ENCODE measurements at regions not wholly inside any gene's neighbourhood (a gene's known extent, or its start where the extent isn't known, plus 50 kb on each side); places are given as distances from the start of the nearest gene placed in this dataset.
A peak's percentile ranks its signal among the peaks of the same experiment; 100 is the strongest.

- CTCF ChIA-PET (ENCODE audit: low intra/inter-chr PET ratio, low total read pairs) = no interaction called here
- TF ChIP-seq ZNF562 (CRISPR knock-in tag; IDR thresholded peaks at IDR 0.05; ENCODE audit: borderline replicate concordance) (no peak), NFIC (IDR thresholded peaks at IDR 0.05; ENCODE audit: low read length) (no peak), KLF13 (CRISPR knock-in tag; IDR thresholded peaks at IDR 0.05) (no peak), MED8 (CRISPR knock-in tag; IDR thresholded peaks at IDR 0.05; ENCODE audit: insufficient replicate concordance) (no peak), ZNF225 (CRISPR knock-in tag; IDR thresholded peaks at IDR 0.05) (no peak), HMGA1 (CRISPR knock-in tag; conservative IDR thresholded peaks at IDR 0.05) (no peak), ZNF274 (CRISPR knock-in tag; IDR thresholded peaks at IDR 0.05) (no peak)
- TF ChIP-seq, protein P1, sequence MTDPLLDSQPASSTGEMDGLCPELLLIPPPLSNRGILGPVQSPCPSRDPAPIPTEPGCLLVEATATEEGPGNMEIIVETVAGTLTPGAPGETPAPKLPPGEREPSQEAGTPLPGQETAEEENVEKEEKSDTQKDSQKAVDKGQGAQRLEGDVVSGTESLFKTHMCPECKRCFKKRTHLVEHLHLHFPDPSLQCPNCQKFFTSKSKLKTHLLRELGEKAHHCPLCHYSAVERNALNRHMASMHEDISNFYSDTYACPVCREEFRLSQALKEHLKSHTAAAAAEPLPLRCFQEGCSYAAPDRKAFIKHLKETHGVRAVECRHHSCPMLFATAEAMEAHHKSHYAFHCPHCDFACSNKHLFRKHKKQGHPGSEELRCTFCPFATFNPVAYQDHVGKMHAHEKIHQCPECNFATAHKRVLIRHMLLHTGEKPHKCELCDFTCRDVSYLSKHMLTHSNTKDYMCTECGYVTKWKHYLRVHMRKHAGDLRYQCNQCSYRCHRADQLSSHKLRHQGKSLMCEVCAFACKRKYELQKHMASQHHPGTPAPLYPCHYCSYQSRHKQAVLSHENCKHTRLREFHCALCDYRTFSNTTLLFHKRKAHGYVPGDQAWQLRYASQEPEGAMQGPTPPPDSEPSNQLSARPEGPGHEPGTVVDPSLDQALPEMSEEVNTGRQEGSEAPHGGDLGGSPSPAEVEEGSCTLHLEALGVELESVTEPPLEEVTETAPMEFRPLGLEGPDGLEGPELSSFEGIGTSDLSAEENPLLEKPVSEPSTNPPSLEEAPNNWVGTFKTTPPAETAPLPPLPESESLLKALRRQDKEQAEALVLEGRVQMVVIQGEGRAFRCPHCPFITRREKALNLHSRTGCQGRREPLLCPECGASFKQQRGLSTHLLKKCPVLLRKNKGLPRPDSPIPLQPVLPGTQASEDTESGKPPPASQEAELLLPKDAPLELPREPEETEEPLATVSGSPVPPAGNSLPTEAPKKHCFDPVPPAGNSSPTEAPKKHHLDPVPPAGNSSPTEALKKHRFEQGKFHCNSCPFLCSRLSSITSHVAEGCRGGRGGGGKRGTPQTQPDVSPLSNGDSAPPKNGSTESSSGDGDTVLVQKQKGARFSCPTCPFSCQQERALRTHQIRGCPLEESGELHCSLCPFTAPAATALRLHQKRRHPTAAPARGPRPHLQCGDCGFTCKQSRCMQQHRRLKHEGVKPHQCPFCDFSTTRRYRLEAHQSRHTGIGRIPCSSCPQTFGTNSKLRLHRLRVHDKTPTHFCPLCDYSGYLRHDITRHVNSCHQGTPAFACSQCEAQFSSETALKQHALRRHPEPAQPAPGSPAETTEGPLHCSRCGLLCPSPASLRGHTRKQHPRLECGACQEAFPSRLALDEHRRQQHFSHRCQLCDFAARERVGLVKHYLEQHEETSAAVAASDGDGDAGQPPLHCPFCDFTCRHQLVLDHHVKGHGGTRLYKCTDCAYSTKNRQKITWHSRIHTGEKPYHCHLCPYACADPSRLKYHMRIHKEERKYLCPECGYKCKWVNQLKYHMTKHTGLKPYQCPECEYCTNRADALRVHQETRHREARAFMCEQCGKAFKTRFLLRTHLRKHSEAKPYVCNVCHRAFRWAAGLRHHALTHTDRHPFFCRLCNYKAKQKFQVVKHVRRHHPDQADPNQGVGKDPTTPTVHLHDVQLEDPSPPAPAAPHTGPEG (CRISPR knock-in tag; IDR thresholded peaks at IDR 0.05) = no peak
- TF ChIP-seq, protein P2, sequence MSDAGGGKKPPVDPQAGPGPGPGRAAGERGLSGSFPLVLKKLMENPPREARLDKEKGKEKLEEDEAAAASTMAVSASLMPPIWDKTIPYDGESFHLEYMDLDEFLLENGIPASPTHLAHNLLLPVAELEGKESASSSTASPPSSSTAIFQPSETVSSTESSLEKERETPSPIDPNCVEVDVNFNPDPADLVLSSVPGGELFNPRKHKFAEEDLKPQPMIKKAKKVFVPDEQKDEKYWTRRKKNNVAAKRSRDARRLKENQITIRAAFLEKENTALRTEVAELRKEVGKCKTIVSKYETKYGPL (CRISPR knock-in tag; IDR thresholded peaks at IDR 0.05) = no peak
- TF ChIP-seq, protein P3, sequence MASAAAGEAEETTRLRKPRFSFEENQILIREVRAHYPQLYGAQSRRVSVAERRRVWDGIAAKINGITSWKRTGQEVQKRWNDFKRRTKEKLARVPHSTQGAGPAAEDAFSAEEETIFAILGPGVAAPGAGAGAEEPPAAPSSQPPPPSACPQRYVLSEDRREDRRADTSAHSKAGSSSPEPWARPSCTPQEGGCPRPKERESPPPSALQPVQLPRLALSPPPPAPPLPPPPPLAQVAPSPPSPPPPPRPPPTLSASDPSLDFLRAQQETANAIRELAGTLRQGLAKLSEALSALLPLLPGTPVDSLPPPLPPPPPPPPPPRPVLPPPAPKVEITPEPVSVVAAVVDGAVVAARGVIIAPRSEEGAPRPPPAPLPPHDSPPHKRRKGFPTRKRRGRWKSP (CRISPR knock-in tag; IDR thresholded peaks at IDR 0.05) = no peak
- no peak overlapping the region for H2AFZ ChIP-seq (ENCODE audit: low read length)
- H3K4me1 ChIP-seq (ENCODE audit: insufficient read depth, low read length) = 0 out of 2 replicates have a peak, but pooled peaks cover 6% of the 10 kb centered on the region
- H3K27ac ChIP-seq (ENCODE audit: extremely low read length, insufficient read depth, low read length) = no peak overlapping the region
- no peaks in the 10 kb centered on the region for H4K20me1 ChIP-seq (ENCODE audit: insufficient read depth, low read length)
- POLR2A ChIA-PET = no interaction called here
- no TSS peak for BruUV-seq (replicated peaks)
- H3K27me3 ChIP-seq (ENCODE audit: control insufficient read depth in 1 of 2, insufficient read depth in 2 of 2, low read length in 2 of 2) = no peaks in the 10 kb centered on the region
- in situ Hi-C loops (cut with HindIII; ENCODE audit: extremely low pct_ligation_motif_present, low pct_unique_long_range_greater_than_20kb) (no loop called here), intact Hi-C loops (cut with micrococcal nuclease; ENCODE audit: unreplicated experiment) (no loop called here)
- H3K9ac ChIP-seq (ENCODE audit: insufficient read depth, low read depth, low read length) = no peak overlapping the region
- no peak overlapping the region for H3K4me3 ChIP-seq (replicated peaks in 1 of 3; ENCODE audit: insufficient read depth in 1 of 3, low read depth in 2 of 3, low read length in 3 of 3)
- ATAC-seq = peak; percentile 80
- no peak overlapping the region for H3K4me2 ChIP-seq (ENCODE audit: low read depth, low read length)
- WGBS (ENCODE audit: low lambda C conversion rate) = 2% methylated on average over 4 of the region's 4 CpGs
- no peaks in the 10 kb centered on the region for H3K9me3 ChIP-seq (ENCODE audit: low read length)
- no peaks in the 10 kb centered on the region for H3K36me3 ChIP-seq (replicated peaks in 1 of 2; ENCODE audit: control insufficient read depth in 1 of 2, insufficient read depth in 2 of 2, low read length in 2 of 2)
- DNase-seq (ENCODE audit: low spot score) = peak; percentile 4
- no peak for FAIRE-seq
- H3K79me2 ChIP-seq (ENCODE audit: insufficient read depth, low read length) = no peaks in the 10 kb centered on the region
Observed at GRCh38 chr6:51250317-51250716, 431.6 kb downstream of the TFAP2B start.
